Fibroblast of skin of back (primary cell): ENCODE measurements at regions not wholly inside any gene's neighbourhood (a gene's known extent, or its start where the extent isn't known, plus 50 kb on each side); places are given as distances from the start of the nearest gene placed in this dataset.

Experiments used
- DNase-seq: peaks from one replicate; pipeline ENCODE4 v3.0.0-alpha.2; 2013

GRCh38 chr15:39255760-39256159 is 325.1 kb upstream of the THBS1 start:
- no peak for DNase-seq

- DNase-seq, result no peak
Observed at GRCh38 chr15:39260391-39260790, 320.5 kb upstream of the THBS1 start.

- no peak for DNase-seq
Observed at GRCh38 chr15:39260791-39261190, 320.1 kb upstream of the THBS1 start.

- peak; percentile 80 for DNase-seq
Observed at GRCh38 chr15:39261397-39262183, 319.3 kb upstream of the THBS1 start.

- DNase-seq, result peak; percentile 90
Observed at GRCh38 chr15:39262995-39263772, 317.7 kb upstream of the THBS1 start.

GRCh38 chr15:39265261-39265660 is 315.6 kb upstream of the THBS1 start:
- DNase-seq, result no peak

GRCh38 chr15:39266890-39267289 is 314.0 kb upstream of the THBS1 start:
- peak; percentile 65 for DNase-seq

- no peak for DNase-seq
Observed at GRCh38 chr15:39267685-39268084, 313.2 kb upstream of the THBS1 start.

GRCh38 chr15:39269352-39269751 is 311.5 kb upstream of the THBS1 start:
- DNase-seq, result no peak

GRCh38 chr15:39269821-39270220 is 311.1 kb upstream of the THBS1 start:
- DNase-seq, result no peak

- no peak for DNase-seq
Observed at GRCh38 chr15:39270221-39270855, 310.5 kb upstream of the THBS1 start.

GRCh38 chr15:39270934-39271333 is 309.9 kb upstream of the THBS1 start:
- DNase-seq, result peak; percentile 100

- DNase-seq, result no peak
Observed at GRCh38 chr15:39272901-39273300, 308.0 kb upstream of the THBS1 start.

GRCh38 chr15:39273717-39274411 is 307.0 kb upstream of the THBS1 start:
- DNase-seq, result peak; percentile 82

GRCh38 chr15:39275066-39275465 is 305.8 kb upstream of the THBS1 start:
- no peak for DNase-seq

- DNase-seq, result peak; percentile 70
Observed at GRCh38 chr15:39279311-39279710, 301.6 kb upstream of the THBS1 start.

GRCh38 chr15:39281094-39281493 is 299.8 kb upstream of the THBS1 start:
- no peak for DNase-seq

- DNase-seq, result no peak
Observed at GRCh38 chr15:39282663-39283208, 298.1 kb upstream of the THBS1 start.

GRCh38 chr15:39283531-39283930 is 297.3 kb upstream of the THBS1 start:
- DNase-seq, result peak; percentile 69

- peak; percentile 79 for DNase-seq
Observed at GRCh38 chr15:39285071-39285470, 295.8 kb upstream of the THBS1 start.

- no peak for DNase-seq
Observed at GRCh38 chr15:39285663-39286062, 295.2 kb upstream of the THBS1 start.

- no peak for DNase-seq
Observed at GRCh38 chr15:39286706-39287105, 294.2 kb upstream of the THBS1 start.
